Endothelial cell of umbilical vein (primary cell): ENCODE measurements at regions not wholly inside any gene's neighbourhood (a gene's known extent, or its start where the extent isn't known, plus 50 kb on each side); places are given as distances from the start of the nearest gene placed in this dataset.

Experiments
- BruUV-seq: library from RNA; stranded (reverse); fragments of 400-500 nt; replicated peaks from 2 replicates; lab custom pipeline; 2021; lab: Mats Ljungman, UMichigan
- CTCF ChIA-PET: fragments of 300-600, 350-600 bp; sonication (Branson Sonifier 250); formaldehyde crosslinking; loops from one replicate; lab custom pipeline; 2021; ENCODE audit warnings: antibody characterized with exemption, inconsistent platforms; lab: Charles Lee
- POLR2A ChIA-PET: fragments of 300-600, 350-600 bp; sonication (Branson Sonifier 250); formaldehyde crosslinking; loops from one replicate; lab custom pipeline; 2021; ENCODE audit warnings: antibody characterized with exemption, inconsistent platforms; lab: Charles Lee
- DNase-seq: peaks from one replicate; pipeline ENCODE4 v3.0.0-alpha.2; 2011; ENCODE audit warnings: low read depth, low spot score
- FAIRE-seq: peaks from 2 replicates; lab custom pipeline; 2011; peaks lifted over from hg19 to GRCh38; lab: Jason Lieb, UNC
- H2AFZ ChIP-seq: 2 replicates; pipeline ENCODE4 v1.6.0; 2012; ENCODE audit warnings: low read depth, low read length, control low read depth, inconsistent platforms
- H3K27ac ChIP-seq: 2 replicates; pipeline ENCODE4 v1.5.1; 2011; ENCODE audit warnings: low read depth, mild to moderate bottlenecking, control low read depth, low read length, moderate library complexity; ENCODE audit not compliant: insufficient read depth
- H3K27me3 ChIP-seq, 2 experiments: 2 replicates each; pipeline versions ENCODE4 v1.6.0 to v1.6.1; 2011; ENCODE audit warnings: low read length in 2 of 2, mixed read lengths in 1 of 2; ENCODE audit not compliant: control insufficient read depth in 2 of 2, insufficient read depth in 2 of 2
- H3K36me3 ChIP-seq, 2 experiments: 2 replicates in 1 of 2; 3 replicates in 1 of 2; pipeline ENCODE4 v1.5.1; 2011; ENCODE audit warnings: low read length in 2 of 2, mild to moderate bottlenecking in 1 of 2, moderate library complexity in 1 of 2; ENCODE audit not compliant: control insufficient read depth in 2 of 2, insufficient read depth in 2 of 2; ENCODE audit errors: extremely low read depth in 1 of 2
- H3K4me1 ChIP-seq: 3 replicates; pipeline ENCODE4 v1.5.1; 2011; ENCODE audit warnings: mild to moderate bottlenecking, low read length; ENCODE audit not compliant: control insufficient read depth, insufficient read depth; ENCODE audit errors: extremely low read depth
- H3K4me2 ChIP-seq: 2 replicates; pipeline ENCODE4 v1.6.1; 2011; ENCODE audit warnings: low read length, control low read depth, mixed read lengths; ENCODE audit not compliant: insufficient read depth
- H3K4me3 ChIP-seq, 3 experiments: fragments of 200-600 bp in 1 of 3; sonication (generic), shearing (Covaris generic) in 1 of 3; replicated peaks in 1 of 3; 2 replicates each; pipeline ENCODE4 v1.5.1; 2011 to 2016; ENCODE audit warnings: control low read depth in 3 of 3, low read length in 3 of 3, mild to moderate bottlenecking in 2 of 3, inconsistent platforms in 1 of 3, low read depth in 1 of 3, moderate library complexity in 1 of 3; ENCODE audit not compliant: insufficient read depth in 1 of 3
- H3K79me2 ChIP-seq: 2 replicates; pipeline ENCODE4 v1.6.0; 2012; ENCODE audit warnings: low read length, inconsistent platforms; ENCODE audit not compliant: control insufficient read depth, insufficient read depth
- H3K9ac ChIP-seq: replicated peaks from 2 replicates; pipeline ENCODE3; 2011; ENCODE audit warnings: low read length, control low read depth; ENCODE audit not compliant: insufficient read depth; ENCODE audit errors: extremely low read depth
- H3K9me1 ChIP-seq: replicated peaks from 3 replicates; pipeline ENCODE4 v1.6.0; 2011; ENCODE audit warnings: mild to moderate bottlenecking, low read length; ENCODE audit not compliant: control insufficient read depth, insufficient read depth; ENCODE audit errors: extremely low read depth
- H3K9me3 ChIP-seq: replicated peaks from 2 replicates; pipeline ENCODE4 v1.5.1; 2012; ENCODE audit warnings: low read length, inconsistent platforms; ENCODE audit not compliant: control insufficient read depth, insufficient read depth
- H4K20me1 ChIP-seq: replicated peaks from 2 replicates; pipeline ENCODE3; 2011; ENCODE audit warnings: mild to moderate bottlenecking, low read length; ENCODE audit not compliant: control insufficient read depth, insufficient read depth; ENCODE audit errors: extremely low read depth
- CTCF ChIP-seq, 2 donors: IDR thresholded peaks; 1 replicate in 1 of 2; 2 replicates in 1 of 2; pipeline ENCODE4 v1.5.1; 2011; ENCODE audit warnings: low read length in 2 of 2, mild to moderate bottlenecking in 2 of 2, moderate library complexity in 2 of 2, control low read depth in 1 of 2, inconsistent platforms in 1 of 2, low read depth in 1 of 2; ENCODE audit not compliant: insufficient read depth in 1 of 2; ENCODE audit errors: extremely low read depth in 1 of 2
- EZH2 ChIP-seq: IDR thresholded peaks from 2 replicates; pipeline ENCODE4 v1.6.1; 2012; ENCODE audit warnings: borderline replicate concordance, low read depth, mild to moderate bottlenecking, moderate library complexity, low read length, inconsistent platforms; ENCODE audit not compliant: severe bottlenecking
- FOS ChIP-seq: IDR thresholded peaks from 2 replicates; pipeline ENCODE4 v1.6.1; 2011; ENCODE audit warnings: mild to moderate bottlenecking, low read length, moderate library complexity, borderline replicate concordance; ENCODE audit not compliant: insufficient read depth
- GATA2 ChIP-seq: IDR thresholded peaks from 2 replicates; pipeline ENCODE4 v1.7.0; 2011; ENCODE audit warnings: low read depth, mild to moderate bottlenecking, moderate library complexity, mixed read lengths, low read length; ENCODE audit not compliant: insufficient read length, insufficient read depth
- JUN ChIP-seq: IDR thresholded peaks from 2 replicates; pipeline ENCODE4 v1.6.1; 2011; ENCODE audit warnings: borderline replicate concordance, low read depth; ENCODE audit not compliant: insufficient read length, insufficient read depth
- MAX ChIP-seq: IDR thresholded peaks from 2 replicates; pipeline ENCODE4 v1.6.1; 2011; ENCODE audit not compliant: insufficient read depth, insufficient read length
- MYC ChIP-seq: IDR thresholded peaks from one replicate; pipeline ENCODE4 v1.6.1; 2011; ENCODE audit warnings: mild to moderate bottlenecking, low read depth, low read length
- POLR2A ChIP-seq: IDR thresholded peaks from 2 replicates; pipeline ENCODE4 v1.6.1; 2012; ENCODE audit warnings: low read depth, mild to moderate bottlenecking, control low read depth, low read length
- POLR2AphosphoS5 ChIP-seq: IDR thresholded peaks from 2 replicates; pipeline ENCODE4 v1.6.1; 2012; ENCODE audit warnings: low read depth, mild to moderate bottlenecking, control low read depth, low read length, moderate library complexity; ENCODE audit not compliant: insufficient read depth
- dilution Hi-C: fragments of 300-500 bp; cut with MboI; formaldehyde crosslinking; loops from one replicate; pipeline ENCODE4 v1.15.0; 2019; ENCODE audit warnings: low sequenced_read_pairs; ENCODE audit not compliant: extremely low pct_ligation_motif_present
- intact Hi-C: fragments of 100-400 bp; cut with micrococcal nuclease; formaldehyde crosslinking; loops from one replicate; pipeline ENCODE4 v1.10.0; 2022

- BruUV-seq = no TSS peak
- dilution Hi-C loops (no loop called here), intact Hi-C loops (no loop called here)
- Histone ChIP-seq H3K27ac (no peak overlapping the region), H3K9me1 (no peaks in the 10 kb centered on the region), H3K4me1 (no peaks in the 10 kb centered on the region), H3K36me3 (no peaks in the 10 kb centered on the region), H2AFZ (no peak overlapping the region), H3K27me3 (no peaks in the 10 kb centered on the region), H3K79me2 (no peaks in the 10 kb centered on the region), H3K9ac (no peak overlapping the region), H3K9me3 (no peaks in the 10 kb centered on the region), H3K4me3 (no peak overlapping the region), H4K20me1 (no peaks in the 10 kb centered on the region), H3K4me2 (no peak overlapping the region)
- ChIA-PET POLR2A (no interaction called here), CTCF (no interaction called here)
- DNase-seq (no peak), FAIRE-seq (no peak)
- TF ChIP-seq CTCF (IDR thresholded peaks at IDR 0.05; ENCODE audit: extremely low read depth in 1 of 2, insufficient read depth in 1 of 2, low read depth in 1 of 2, low read length in 2 of 2) (no peak), JUN (no peak), EZH2 (no peak), MYC (no peak), MAX (no peak), FOS (no peak), POLR2AphosphoS5 (no peak), GATA2 (no peak), POLR2A (no peak)
Measured at GRCh38 chr5:68722357-68722756, 371.5 kb upstream of the SLC30A5 start.
